Kidney glomerular epithelial cell (primary cell): ENCODE measurements at regions not wholly inside any gene's neighbourhood (a gene's known extent, or its start where the extent isn't known, plus 50 kb on each side); places are given as distances from the start of the nearest gene placed in this dataset.
A peak's percentile ranks its signal among the peaks of the same experiment; 100 is the strongest.

ENCODE experiments used
- DNase-seq: peaks from one replicate; lab custom pipeline; 2025; lab: John Stamatoyannopoulos, UW

GRCh38 chr4:13316354-13316753, 167.8 kb downstream of the RAB28 start:
- no peak for DNase-seq

- no peak for DNase-seq
Observed at GRCh38 chr4:13313856-13314255, 170.3 kb downstream of the RAB28 start.

DNA sequence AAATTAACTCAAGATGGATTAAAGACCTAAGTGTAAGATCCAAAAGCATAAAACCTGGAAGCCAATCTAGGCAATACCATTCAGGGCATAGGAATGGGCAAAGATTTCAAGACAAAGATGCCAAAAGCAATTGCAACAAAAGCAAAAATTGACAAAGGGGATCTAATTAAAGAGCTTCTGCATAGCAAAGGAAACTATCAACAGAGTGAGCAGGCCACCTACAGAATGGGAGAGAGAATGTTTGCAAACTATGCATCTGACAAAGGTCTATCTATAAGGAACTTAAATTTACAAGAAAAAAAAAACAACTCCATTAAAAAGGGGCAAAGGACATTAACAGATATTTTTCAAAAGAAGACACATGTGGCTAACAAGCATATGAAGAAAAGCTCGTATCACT, 171.9 kb downstream of the RAB28 start:
- no peak for DNase-seq

- no peak for DNase-seq
Observed at GRCh38 chr4:13309751-13310150, 174.4 kb downstream of the RAB28 start.

DNA sequence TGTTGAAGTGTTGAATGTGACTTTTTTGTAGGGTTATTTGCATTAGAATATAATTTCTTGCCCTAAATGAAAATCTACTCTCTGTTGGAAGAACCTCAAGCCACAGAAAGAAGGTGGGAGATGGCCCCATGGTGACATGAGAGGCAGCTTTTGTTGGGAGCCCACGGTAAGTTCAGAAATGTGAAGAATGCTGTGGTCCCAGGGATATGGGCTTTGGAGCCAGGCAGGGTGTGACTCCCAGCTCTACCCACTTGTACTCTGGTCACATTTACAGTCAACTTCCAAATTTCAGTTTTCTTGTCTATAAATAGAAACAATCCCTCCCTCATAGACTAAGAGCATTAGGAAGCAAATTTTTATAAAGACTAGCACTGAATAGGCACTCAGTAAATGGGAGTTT, 177.8 kb downstream of the RAB28 start:
- no peak for DNase-seq

- DNase-seq = no peak
Observed at GRCh38 chr4:13302876-13303275, 181.3 kb downstream of the RAB28 start.

- DNase-seq = no peak
Observed at GRCh38 chr4:13299343-13299742, 184.8 kb downstream of the RAB28 start.

DNA sequence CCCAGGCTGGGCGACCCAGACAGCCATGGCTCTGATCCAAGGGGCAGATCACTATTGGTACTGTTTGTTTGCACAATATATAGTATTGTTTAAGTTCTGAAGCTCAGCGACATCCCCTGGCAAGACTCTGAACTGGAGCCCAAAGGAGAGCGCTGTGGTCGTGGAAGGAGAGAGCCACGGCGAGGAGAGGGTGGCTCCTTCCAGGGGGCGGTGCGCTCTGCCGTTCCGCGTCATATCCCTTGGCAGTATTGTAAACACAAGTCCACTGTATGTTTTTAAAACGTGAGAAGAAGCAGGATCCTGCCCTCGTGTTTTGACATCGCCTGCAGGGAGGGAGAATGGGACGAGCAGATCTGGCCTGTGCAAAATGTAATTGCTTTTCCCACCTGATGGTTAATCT, 185.5 kb downstream of the RAB28 start:
- DNase-seq = no peak

- DNase-seq = no peak
Observed at GRCh38 chr4:13296986-13297385, 187.2 kb downstream of the RAB28 start.

DNA sequence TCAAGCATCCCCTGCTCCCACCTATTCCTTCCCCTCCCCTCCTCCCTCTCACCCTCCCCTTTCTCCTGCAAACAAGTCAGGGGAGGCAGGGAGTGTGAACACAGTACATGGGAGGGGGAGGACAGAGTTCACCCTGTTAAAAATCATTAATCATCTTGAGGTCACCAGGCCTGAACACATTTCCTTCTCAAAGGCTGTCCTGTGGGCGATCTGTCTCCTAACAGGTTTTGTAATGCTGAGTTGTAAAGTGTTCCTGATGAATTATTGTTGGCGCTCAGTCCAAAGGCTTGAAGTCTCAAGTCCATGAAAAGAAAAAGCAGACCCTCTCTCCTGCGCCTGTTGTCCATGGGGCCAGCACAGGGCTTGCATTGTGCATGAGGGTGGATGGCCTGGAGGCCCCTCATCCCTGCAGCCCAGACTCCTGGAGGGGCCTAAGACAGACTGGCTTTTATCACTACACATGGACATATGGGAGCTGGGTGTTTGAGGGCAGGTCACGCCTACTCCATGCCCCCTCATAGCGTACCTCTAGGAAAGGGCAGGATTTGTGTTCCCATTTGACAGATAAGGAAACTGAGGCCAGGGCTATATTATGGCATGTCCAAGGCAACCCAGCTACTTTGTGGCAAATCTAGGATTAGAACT, 189.1 kb downstream of the RAB28 start:
- no peak for DNase-seq

GRCh38 chr4:13292372-13292771, 191.8 kb downstream of the RAB28 start:
- DNase-seq = no peak

GRCh38 chr4:13289391-13289790, 194.7 kb downstream of the RAB28 start:
- peak; percentile 29 for DNase-seq

DNA sequence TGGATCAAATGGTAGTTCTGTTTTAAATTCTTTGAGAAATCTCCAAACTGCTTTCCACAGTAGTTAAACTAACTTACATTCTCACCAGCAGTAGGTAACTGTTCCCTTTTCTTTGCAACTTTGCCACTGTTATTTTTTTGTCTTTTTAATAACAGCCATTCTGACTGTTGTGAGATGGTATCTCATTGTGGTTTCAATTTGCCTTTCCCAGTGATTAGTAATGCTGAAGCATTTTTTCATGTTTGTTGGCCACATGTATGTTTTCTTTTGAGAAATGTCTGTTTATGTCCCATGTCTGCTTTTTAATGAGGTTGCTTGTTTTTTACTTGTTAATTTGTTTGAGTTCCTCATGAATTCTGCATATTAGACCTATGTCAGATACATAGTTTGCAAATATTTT, 198.8 kb downstream of the RAB28 start:
- DNase-seq = no peak

GRCh38 chr4:13284932-13285331, 199.2 kb downstream of the RAB28 start:
- no peak for DNase-seq

- DNase-seq = no peak
Observed at GRCh38 chr4:13276357-13276756, 207.8 kb downstream of the RAB28 start.

GRCh38 chr4:13268703-13269102, 215.4 kb downstream of the RAB28 start:
- no peak for DNase-seq

DNA sequence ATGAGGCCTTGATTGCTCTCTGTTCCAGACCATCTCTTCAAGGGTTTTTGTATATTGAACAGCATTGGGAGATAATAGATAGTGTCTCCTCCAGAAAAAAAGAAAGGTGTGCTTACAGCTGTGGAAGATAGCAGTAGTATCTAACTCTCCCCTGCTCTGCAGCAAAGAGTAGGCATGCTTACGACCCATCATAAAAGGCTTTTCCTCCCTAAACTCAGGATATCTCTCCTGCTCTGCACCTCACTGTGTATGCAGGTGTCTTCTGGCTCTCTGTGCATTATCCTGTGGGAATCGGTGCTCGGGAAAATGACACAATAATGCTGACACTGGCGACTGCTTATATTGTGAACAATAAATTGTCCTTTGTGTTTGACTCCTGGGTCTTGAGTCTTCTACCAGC, 216.0 kb downstream of the RAB28 start:
- no peak for DNase-seq

DNA sequence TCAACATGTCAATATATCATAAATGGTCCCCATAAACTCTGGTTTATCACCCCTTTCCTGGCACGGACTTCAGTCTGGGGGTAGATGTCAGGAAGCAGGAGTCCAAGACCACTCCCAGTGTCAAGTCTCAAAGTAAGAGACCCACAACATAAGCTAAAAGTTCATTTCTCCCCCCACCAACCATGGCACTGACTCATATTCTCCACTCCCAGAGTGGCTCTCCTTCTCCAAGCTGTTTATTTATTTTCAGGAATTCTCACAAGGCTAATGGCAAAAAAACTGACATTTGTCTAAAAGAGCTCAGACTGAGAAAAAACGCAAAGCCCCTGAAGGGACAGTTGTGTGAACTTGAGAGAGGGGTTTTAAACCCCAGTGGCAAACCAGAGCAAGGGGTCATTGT, 217.0 kb downstream of the RAB28 start:
- no peak for DNase-seq

DNA sequence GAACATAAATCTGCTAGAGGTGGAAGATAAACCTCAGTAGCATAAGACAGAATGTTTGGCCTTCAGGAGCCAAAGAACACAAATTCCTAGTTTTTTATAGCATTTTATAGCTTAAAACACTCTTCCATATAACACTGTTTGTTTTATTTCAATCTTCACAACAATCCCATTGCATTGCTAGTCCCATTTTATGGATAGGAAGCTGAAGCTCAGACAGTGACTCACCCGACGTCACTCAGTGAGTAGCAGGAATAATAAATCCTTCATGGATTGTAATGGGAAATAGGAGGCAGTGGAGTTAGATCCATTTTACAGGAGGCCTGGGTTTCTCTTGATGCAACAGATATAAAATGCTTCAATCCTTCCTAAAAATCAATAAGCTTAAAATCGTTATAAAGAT, 217.5 kb downstream of the RAB28 start:
- no peak for DNase-seq

DNA sequence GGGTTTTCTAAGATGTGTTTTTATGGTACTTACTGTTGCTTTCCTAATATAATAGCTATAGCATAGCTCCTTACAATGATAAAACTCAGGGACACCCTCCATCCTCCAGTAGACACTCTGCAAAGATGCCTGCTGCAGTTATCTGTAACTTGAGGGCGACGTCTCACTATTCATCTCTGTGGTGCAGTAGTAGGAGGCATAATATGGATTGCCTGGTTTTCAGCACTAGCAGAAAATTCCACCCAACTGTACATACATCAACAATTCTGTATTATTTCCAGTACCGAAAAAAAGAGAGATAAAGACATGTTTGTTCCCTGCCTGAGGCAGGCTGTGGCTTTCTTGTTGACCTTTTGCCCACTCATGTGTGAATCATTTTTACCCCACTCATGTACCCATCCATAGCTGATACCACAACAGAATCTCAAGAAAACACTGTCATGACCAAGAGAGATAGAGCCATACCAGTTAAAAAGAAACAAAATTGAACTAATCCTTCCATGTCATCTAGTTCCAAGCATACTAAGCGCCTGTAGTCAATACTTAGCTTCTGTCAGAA, 220.1 kb downstream of the RAB28 start:
- DNase-seq = no peak

GRCh38 chr4:13262816-13263215, 221.3 kb downstream of the RAB28 start:
- no peak for DNase-seq

DNA sequence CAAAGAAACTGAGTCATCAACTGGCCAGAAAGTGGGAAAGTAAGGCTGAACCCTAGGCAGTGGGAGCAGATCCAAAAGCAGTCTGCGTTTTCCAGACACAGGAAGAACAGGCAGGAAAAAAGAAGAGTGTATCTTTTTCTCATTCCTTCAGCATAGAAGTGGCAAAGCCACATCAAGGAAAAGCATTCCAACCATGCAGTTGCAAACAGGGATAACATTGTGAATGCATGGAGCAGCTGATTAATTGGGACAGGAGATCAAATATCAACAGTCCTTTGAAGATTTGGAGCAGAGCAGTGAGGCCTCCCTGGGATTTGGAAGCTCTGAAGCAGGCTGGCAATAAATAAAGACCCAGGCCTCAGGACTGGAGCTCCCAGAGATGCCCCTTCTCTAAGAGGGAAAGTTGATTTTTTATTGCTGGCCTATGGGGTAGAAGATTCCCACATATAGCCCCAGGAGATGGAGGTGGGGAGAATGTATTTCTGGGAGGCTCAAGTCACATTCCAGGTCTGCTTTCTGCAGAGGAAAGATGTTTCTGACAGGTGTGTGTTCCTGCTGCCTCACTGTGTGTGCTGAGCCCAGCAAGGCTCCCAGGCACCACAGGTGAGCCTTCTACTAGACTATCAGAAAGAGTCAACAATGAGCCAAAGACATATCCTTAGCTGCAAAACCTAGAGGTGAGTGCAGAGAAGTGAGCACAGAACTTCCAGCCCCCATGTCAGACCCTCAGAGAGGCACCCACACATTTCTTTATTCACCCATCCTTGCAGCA, 222.5 kb downstream of the RAB28 start:
- DNase-seq = no peak

DNA sequence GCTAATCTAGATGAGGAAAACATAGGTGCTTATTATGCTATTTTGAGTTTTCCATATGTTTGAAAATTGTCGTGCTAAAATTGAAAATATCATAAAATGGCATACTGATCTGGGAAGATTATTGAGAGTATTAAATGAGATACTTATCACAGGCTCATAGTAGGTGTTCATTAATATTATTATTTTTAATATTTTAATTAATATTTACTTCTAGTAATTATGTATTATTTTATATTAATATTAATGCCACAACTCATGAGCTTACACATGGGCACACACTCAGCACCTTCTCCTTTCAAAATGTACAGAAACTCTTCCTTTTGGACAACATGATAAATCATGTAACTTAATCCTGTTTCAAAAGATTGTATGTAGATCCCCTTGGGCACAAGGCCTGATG, 223.6 kb downstream of the RAB28 start:
- DNase-seq = no peak

GRCh38 chr4:13250263-13250662, 233.9 kb downstream of the RAB28 start:
- DNase-seq = no peak
